Neuronal stem cell (in vitro differentiated cells): ENCODE measurements at regions not wholly inside any gene's neighbourhood (a gene's known extent, or its start where the extent isn't known, plus 50 kb on each side); places are given as distances from the start of the nearest gene placed in this dataset.

Source experiments
- DNase-seq: peaks from one replicate; pipeline ENCODE4 v3.0.0-alpha.2; 2013; ENCODE audit warnings: low spot score
- H2AFZ ChIP-seq: one replicate; pipeline ENCODE4 v1.6.1; 2013; ENCODE audit warnings: mild to moderate bottlenecking, low read length, inconsistent platforms
- H2AK5ac ChIP-seq: 2 replicates; pipeline ENCODE4 v1.6.1; 2013; ENCODE audit warnings: low read depth, mild to moderate bottlenecking, inconsistent platforms, low read length, moderate library complexity, mixed read lengths
- H2BK120ac ChIP-seq: 2 replicates; pipeline ENCODE4 v1.6.1; 2013; ENCODE audit warnings: low read depth, mild to moderate bottlenecking, inconsistent platforms, low read length, moderate library complexity, mixed read lengths
- H2BK12ac ChIP-seq: one replicate; pipeline ENCODE4 v1.6.1; 2013; ENCODE audit warnings: low read length, inconsistent platforms
- H2BK15ac ChIP-seq: 2 replicates; pipeline ENCODE4 v1.6.1; 2013; ENCODE audit warnings: mild to moderate bottlenecking, low read length, inconsistent platforms, mixed read lengths
- H2BK5ac ChIP-seq: one replicate; pipeline ENCODE4 v1.6.1; 2013; ENCODE audit warnings: inconsistent platforms, mild to moderate bottlenecking, low read length, moderate library complexity
- H3K14ac ChIP-seq: one replicate; pipeline ENCODE4 v1.6.1; 2013; ENCODE audit warnings: low read length, inconsistent platforms
- H3K18ac ChIP-seq: 2 replicates; pipeline ENCODE4 v1.6.1; 2013; ENCODE audit warnings: low read length, inconsistent platforms
- H3K23ac ChIP-seq: 2 replicates; pipeline ENCODE4 v1.6.1; 2013; ENCODE audit warnings: low read depth, mild to moderate bottlenecking, mixed read lengths, low read length, inconsistent platforms; ENCODE audit not compliant: poor library complexity
- H3K27ac ChIP-seq: replicated peaks from 3 replicates; pipeline ENCODE4 v1.5.1; 2013; ENCODE audit warnings: low read length, inconsistent platforms
- H3K27me3 ChIP-seq, 3 experiments: 2 replicates each; pipeline ENCODE4 v1.6.1; 2013; ENCODE audit warnings: low read length in 3 of 3, mild to moderate bottlenecking in 2 of 3, inconsistent platforms in 1 of 3, low read depth in 1 of 3, mixed read lengths in 1 of 3, moderate library complexity in 1 of 3; ENCODE audit not compliant: control insufficient read depth in 3 of 3, insufficient read depth in 3 of 3
- H3K36me3 ChIP-seq, 2 donors: replicated peaks in 1 of 2; 2 replicates each; pipeline ENCODE4 v1.6.1; 2013; ENCODE audit warnings: low read length in 2 of 2; ENCODE audit not compliant: control insufficient read depth in 2 of 2, insufficient read depth in 2 of 2
- H3K4ac ChIP-seq: 2 replicates; pipeline ENCODE4 v1.6.1; 2013; ENCODE audit warnings: inconsistent platforms, mild to moderate bottlenecking, low read length, moderate library complexity
- H3K4me1 ChIP-seq, 2 donors: 1 replicate in 1 of 2; 2 replicates in 1 of 2; pipeline ENCODE4 v1.6.1; 2013; ENCODE audit warnings: low read length in 2 of 2, low read depth in 1 of 2; ENCODE audit not compliant: control insufficient read depth in 2 of 2, insufficient read depth in 1 of 2
- H3K4me2 ChIP-seq: one replicate; pipeline ENCODE4 v1.6.1; 2013; ENCODE audit warnings: mild to moderate bottlenecking, low read length, inconsistent platforms; ENCODE audit not compliant: insufficient read depth, poor library complexity, severe bottlenecking
- H3K4me3 ChIP-seq, 2 donors: 2 replicates each; pipeline ENCODE4 v1.5.1; 2013; ENCODE audit warnings: low read length in 2 of 2, mild to moderate bottlenecking in 2 of 2, inconsistent platforms in 1 of 2, moderate library complexity in 1 of 2
- H3K79me1 ChIP-seq: one replicate; pipeline ENCODE4 v1.6.1; 2013; ENCODE audit warnings: low read depth, mild to moderate bottlenecking, inconsistent platforms, low read length, moderate library complexity
- H3K9ac ChIP-seq: one replicate; pipeline ENCODE4 v1.6.1; 2013; ENCODE audit warnings: mild to moderate bottlenecking, low read depth, low read length, inconsistent platforms; ENCODE audit not compliant: poor library complexity
- H3K9me3 ChIP-seq, 2 donors: replicated peaks in 1 of 2; 2 replicates each; pipeline versions ENCODE3 to v1.6.1; 2013; ENCODE audit warnings: low read length in 2 of 2, mild to moderate bottlenecking in 2 of 2, inconsistent platforms in 1 of 2, low read depth in 1 of 2, mixed read lengths in 1 of 2, moderate library complexity in 1 of 2; ENCODE audit not compliant: control insufficient read depth in 2 of 2, insufficient read depth in 1 of 2
- H4K8ac ChIP-seq: one replicate; pipeline ENCODE4 v1.6.1; 2013; ENCODE audit warnings: low read depth, mild to moderate bottlenecking, inconsistent platforms, low read length, moderate library complexity
- H4K91ac ChIP-seq: one replicate; pipeline ENCODE4 v1.6.1; 2013; ENCODE audit warnings: low read length, low read depth, mild to moderate bottlenecking, inconsistent platforms; ENCODE audit not compliant: poor library complexity
- WGBS, 2 donors: extraction: QIAGEN DNeasy Blood & Tissue Kit; methylation state at CpG; one replicate each; pipeline ENCODE4 v1.1.7; 2013; ENCODE audit warnings: missing lambda C conversion rate in 2 of 2, mixed read lengths in 1 of 2; ENCODE audit not compliant: insufficient read length in 2 of 2, insufficient replicate concordance in 1 of 2; ENCODE audit errors: extremely low coverage in 2 of 2; 5-methylcytosine and 5-hydroxymethylcytosine counted together

DNA sequence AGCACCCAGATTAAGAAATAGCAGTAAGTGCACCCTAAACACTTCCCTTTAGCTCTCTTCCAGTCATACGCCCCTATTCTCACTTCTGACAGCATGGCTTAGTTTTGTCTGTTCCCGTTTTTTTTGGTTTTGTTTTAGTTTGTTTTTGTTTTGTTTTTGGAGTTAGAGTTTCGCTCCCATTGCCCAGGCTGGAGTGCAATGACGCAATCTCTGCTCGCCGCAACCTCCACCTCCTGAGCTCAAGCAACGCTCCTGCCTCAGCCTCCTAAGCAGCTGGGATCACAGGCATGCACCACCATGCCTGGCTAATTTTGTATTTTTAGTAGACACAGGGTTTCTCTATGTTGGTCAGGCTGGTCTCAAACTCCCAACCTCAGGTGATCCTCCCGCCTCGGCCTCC, 2067.7 kb downstream of the SUCLG1 start:
- H2BK5ac ChIP-seq: no peak overlapping the region
- no peak overlapping the region for H3K27ac ChIP-seq
- no peak overlapping the region for H2AK5ac ChIP-seq
- no peaks in the 10 kb centered on the region for H3K36me3 ChIP-seq
- H2BK15ac ChIP-seq: no peak overlapping the region
- no peak overlapping the region for H3K4me3 ChIP-seq
- no peak overlapping the region for H2BK120ac ChIP-seq
- H4K8ac ChIP-seq: no peak overlapping the region
- no peaks in the 10 kb centered on the region for H3K4me1 ChIP-seq
- no peak overlapping the region for H3K18ac ChIP-seq
- no peak overlapping the region for H3K4me2 ChIP-seq
- no peak overlapping the region for H4K91ac ChIP-seq
- no peak overlapping the region for H3K9ac ChIP-seq
- no peak overlapping the region for H3K4ac ChIP-seq
- H3K27me3 ChIP-seq: no peaks in the 10 kb centered on the region
- no peak overlapping the region for H3K23ac ChIP-seq
- no peak overlapping the region for H2BK12ac ChIP-seq
- H3K14ac ChIP-seq: no peak overlapping the region
- no peaks in the 10 kb centered on the region for H3K79me1 ChIP-seq
- no CpG with 5 or more reads among the region's 9 CpGs for WGBS, 2 donors
- H2AFZ ChIP-seq: no peak overlapping the region
- DNase-seq: no peak
- peaks cover 0 to 1% of the 10 kb centered on the region in 2 donors for H3K9me3 ChIP-seq

DNA sequence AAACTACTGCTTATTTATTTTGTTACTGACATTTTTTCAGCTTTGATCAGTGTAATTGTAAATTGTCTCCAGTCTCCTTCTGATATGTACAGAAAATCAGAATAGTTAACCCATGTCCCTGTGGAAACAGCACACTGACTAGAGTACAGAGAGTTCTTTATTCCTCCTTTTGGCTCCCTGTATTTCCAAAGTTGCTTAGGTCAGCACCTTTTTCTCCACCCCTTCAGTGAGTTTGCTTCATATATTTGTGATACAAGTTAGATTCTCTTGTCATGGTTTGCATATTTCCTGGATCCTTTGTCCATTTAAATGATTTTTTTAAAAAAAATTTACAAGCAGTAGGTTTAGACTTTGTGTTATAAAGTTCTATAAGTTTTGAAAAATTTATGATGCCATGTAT, 2051.1 kb upstream of the LRRTM1 start:
- Histone ChIP-seq H3K14ac (no peak overlapping the region), H4K8ac (no peak overlapping the region), H4K91ac (no peak overlapping the region), H3K4me1 (no peaks in the 10 kb centered on the region), H3K79me1 (no peaks in the 10 kb centered on the region), H3K4me2 (no peak overlapping the region), H3K23ac (no peak overlapping the region), H2BK5ac (no peak overlapping the region), H3K27me3 (no peaks in the 10 kb centered on the region), H3K36me3 (no peaks in the 10 kb centered on the region), H3K9ac (no peak overlapping the region), H2BK12ac (no peak overlapping the region), H3K9me3 (no peaks in the 10 kb centered on the region), H3K4ac (no peak overlapping the region), H3K18ac (no peak overlapping the region), H2BK120ac (no peak overlapping the region), H3K27ac (no peak overlapping the region), H2BK15ac (no peak overlapping the region), H2AFZ (no peak overlapping the region), H2AK5ac (no peak overlapping the region), H3K4me3 (no peak overlapping the region)
- no peak for DNase-seq

DNA sequence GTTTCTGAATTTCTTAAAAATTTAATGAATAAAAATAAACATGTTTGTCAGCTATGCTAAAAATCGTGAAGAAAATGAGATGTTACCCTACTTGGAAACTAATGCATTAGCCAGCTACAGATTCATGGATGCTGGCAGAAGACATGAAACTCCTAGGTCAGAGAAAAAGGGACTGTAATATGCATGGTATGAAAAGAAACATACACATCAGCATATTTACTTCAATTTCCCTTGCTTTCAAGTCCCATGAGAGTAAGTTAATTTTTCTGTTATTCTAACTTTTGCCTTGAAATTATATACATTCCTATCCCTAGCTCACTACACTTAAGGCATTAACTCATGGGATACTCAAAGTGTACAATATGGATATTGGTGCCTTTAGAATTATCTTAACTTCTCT, 2041.4 kb upstream of the LRRTM1 start:
- H3K36me3 ChIP-seq: no peaks in the 10 kb centered on the region
- no peak overlapping the region for H3K23ac ChIP-seq
- no CpG with 5 or more reads among the region's 1 CpG for WGBS, 2 donors
- H2BK5ac ChIP-seq: no peak overlapping the region
- no peak overlapping the region for H3K18ac ChIP-seq
- H2BK15ac ChIP-seq: no peak overlapping the region
- no peak overlapping the region for H3K4me3 ChIP-seq
- H3K9me3 ChIP-seq: no peaks in the 10 kb centered on the region
- no peak overlapping the region for H2AFZ ChIP-seq
- H3K4me1 ChIP-seq: no peaks in the 10 kb centered on the region
- H4K91ac ChIP-seq: no peak overlapping the region
- H3K14ac ChIP-seq: no peak overlapping the region
- H3K9ac ChIP-seq: no peak overlapping the region
- no peak overlapping the region for H3K27ac ChIP-seq
- no peak overlapping the region for H3K4me2 ChIP-seq
- no peak overlapping the region for H2BK12ac ChIP-seq
- no peaks in the 10 kb centered on the region for H3K79me1 ChIP-seq
- H3K4ac ChIP-seq: no peak overlapping the region
- H4K8ac ChIP-seq: no peak overlapping the region
- H2BK120ac ChIP-seq: no peak overlapping the region
- DNase-seq: no peak
- H2AK5ac ChIP-seq: no peak overlapping the region
- H3K27me3 ChIP-seq: no peaks in the 10 kb centered on the region

DNA sequence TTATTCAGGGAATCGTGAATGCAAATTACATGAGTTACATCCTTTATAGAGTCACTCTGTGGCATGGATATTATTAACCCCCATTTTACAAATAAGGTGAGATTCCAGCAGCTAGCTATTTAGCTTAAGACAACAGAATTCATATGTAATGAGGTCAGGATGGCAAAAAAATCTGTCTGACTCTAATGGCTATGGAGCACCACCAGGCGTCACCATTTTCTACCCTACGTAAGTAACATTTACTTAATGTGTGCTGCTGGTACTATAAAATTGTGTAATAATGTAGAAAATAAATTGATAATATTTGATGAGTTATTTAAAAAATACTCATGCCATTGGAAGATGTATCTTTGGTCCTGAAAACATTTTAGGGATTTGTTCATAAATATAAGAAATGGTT, 2040.1 kb upstream of the LRRTM1 start:
- no peak overlapping the region for H3K4ac ChIP-seq
- no peak overlapping the region for H3K27ac ChIP-seq
- no peak overlapping the region for H3K14ac ChIP-seq
- no peak overlapping the region for H3K18ac ChIP-seq
- no peak overlapping the region for H2AFZ ChIP-seq
- H3K36me3 ChIP-seq: no peaks in the 10 kb centered on the region
- no peak overlapping the region for H3K23ac ChIP-seq
- no peaks in the 10 kb centered on the region for H3K9me3 ChIP-seq
- H4K8ac ChIP-seq: no peak overlapping the region
- H2BK15ac ChIP-seq: no peak overlapping the region
- no peak overlapping the region for H4K91ac ChIP-seq
- no peak overlapping the region for H2BK5ac ChIP-seq
- H2BK120ac ChIP-seq: no peak overlapping the region
- H3K79me1 ChIP-seq: no peaks in the 10 kb centered on the region
- no peak overlapping the region for H3K4me2 ChIP-seq
- no peak overlapping the region for H3K4me3 ChIP-seq
- H2BK12ac ChIP-seq: no peak overlapping the region
- H2AK5ac ChIP-seq: no peak overlapping the region
- H3K9ac ChIP-seq: no peak overlapping the region
- DNase-seq: no peak
- no peaks in the 10 kb centered on the region for H3K27me3 ChIP-seq
- H3K4me1 ChIP-seq: peaks cover 0 to 1% of the 10 kb centered on the region in 2 donors
- no CpG with 5 or more reads among the region's 3 CpGs for WGBS, 2 donors
